IMR-90 (cell line): ENCODE measurements at regions not wholly inside any gene's neighbourhood (a gene's known extent, or its start where the extent isn't known, plus 50 kb on each side); places are given as distances from the start of the nearest gene placed in this dataset.

Source experiments
- BHLHE40 ChIP-seq: fragments of 150-350 bp; IDR thresholded peaks from 2 replicates; pipeline ENCODE4 v1.6.1; 2016; ENCODE audit warnings: mild to moderate bottlenecking, low read depth, low read length
- CTCF ChIP-seq: conservative IDR thresholded peaks from 2 replicates; pipeline ENCODE4 v1.5.1; 2012; ENCODE audit warnings: mild to moderate bottlenecking, low read depth, low read length, improper control_type of control experiment
- ELK1 ChIP-seq: fragments of 150-350 bp; IDR thresholded peaks from 2 replicates; pipeline ENCODE4 v1.6.1; 2016; ENCODE audit warnings: low read depth, mild to moderate bottlenecking, low read length, moderate library complexity, borderline replicate concordance
- FOS ChIP-seq: fragments of 150-350 bp; IDR thresholded peaks from 2 replicates; pipeline ENCODE4 v1.6.1; 2016; ENCODE audit warnings: low read depth, low read length
- MXI1 ChIP-seq: IDR thresholded peaks from 2 replicates; pipeline ENCODE4 v1.6.1; 2012; ENCODE audit warnings: low read depth, mild to moderate bottlenecking, low read length, moderate library complexity, borderline replicate concordance
- NFE2L2 ChIP-seq: fragments of 150-350 bp; IDR thresholded peaks from 2 replicates; pipeline ENCODE4 v1.6.1; 2016; ENCODE audit warnings: low read depth, mild to moderate bottlenecking, low read length
- POLR2A ChIP-seq: IDR thresholded peaks from 2 replicates; pipeline ENCODE4 v1.6.1; 2012; ENCODE audit warnings: mild to moderate bottlenecking, low read depth, low read length
- RAD21 ChIP-seq: IDR thresholded peaks from 2 replicates; pipeline ENCODE4 v1.6.1; 2012; ENCODE audit warnings: low read length, improper control_type of control experiment
- RCOR1 ChIP-seq: IDR thresholded peaks from 2 replicates; pipeline ENCODE4 v1.6.1; 2012; ENCODE audit warnings: mild to moderate bottlenecking, low read length, improper control_type of control experiment; ENCODE audit not compliant: insufficient replicate concordance
- RFX5 ChIP-seq: IDR thresholded peaks from 2 replicates; pipeline ENCODE4 v1.8.0; 2012; ENCODE audit warnings: low read depth, mild to moderate bottlenecking, low read length, moderate library complexity
- SMC3 ChIP-seq: fragments of 150-350 bp; IDR thresholded peaks from 2 replicates; pipeline ENCODE4 v1.6.1; 2016; ENCODE audit warnings: low read depth, mild to moderate bottlenecking, antibody characterized with exemption, low read length, moderate library complexity
- USF2 ChIP-seq: fragments of 150-350 bp; IDR thresholded peaks from 2 replicates; pipeline ENCODE4 v1.6.1; 2017; ENCODE audit warnings: mild to moderate bottlenecking, antibody characterized with exemption, low read length, low read depth

GRCh38 chr18:22550366-22550765, 132.7 kb upstream of the CTAGE1 start:
- TF ChIP-seq CTCF (no peak), NFE2L2 (no peak), RCOR1 (no peak), USF2 (no peak), ELK1 (no peak), POLR2A (no peak), RAD21 (no peak), RFX5 (no peak), MXI1 (no peak), SMC3 (no peak), FOS (0 out of 2 replicates have a peak, but pooled peaks have one; percentile 8), BHLHE40 (no peak)
